ENCODE measurements at regions not wholly inside any gene's neighbourhood (a gene's known extent, or its start where the extent isn't known, plus 50 kb on each side); places are given as distances from the start of the nearest gene placed in this dataset.
"Not testable (repeated sequence)": the region's sequence is repeated elsewhere in the genome, so short reads cannot be mapped to it uniquely, and the experiment has no call there.

DNA sequence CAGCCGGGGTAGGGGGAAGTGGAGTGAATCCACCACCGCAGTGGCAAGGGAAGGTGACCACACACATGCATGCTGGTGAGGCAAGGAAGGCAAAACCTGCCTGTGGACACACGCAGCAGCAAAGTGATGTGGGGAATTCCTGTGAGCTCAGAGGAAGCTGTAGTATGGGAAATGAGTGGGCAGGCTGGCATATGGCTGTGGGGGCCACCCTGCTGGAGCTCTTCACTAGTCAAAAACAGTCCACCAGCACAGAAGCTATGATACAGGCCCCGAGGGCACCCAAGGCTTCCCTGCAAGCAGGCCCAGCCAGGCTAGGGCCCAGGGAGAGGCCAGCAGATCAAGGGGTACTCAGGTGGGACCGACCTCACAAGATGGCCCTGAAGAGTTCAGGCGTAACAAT is 239.1 kb downstream of the CHM start:
- Histone ChIP-seq H3K9ac (ENCODE audit: low read length in 3 of 3) (no peak overlapping the region), H3K9me3 (ENCODE audit: control insufficient read depth in 2 of 3, insufficient read depth in 1 of 3, low read length in 3 of 3) (peaks cover 0 to 2% (median 0%) of the 10 kb centered on the region in 3 donors), H3K27ac (ENCODE audit: low read depth in 2 of 2, low read length in 2 of 2) (no peak overlapping the region), H3K36me3 (ENCODE audit: control insufficient read depth in 2 of 3, insufficient read depth in 3 of 3, low read length in 3 of 3) (no peaks in the 10 kb centered on the region), H3K4me3 (ENCODE audit: low read length in 3 of 3) (no peak overlapping the region), H3K27me3 (ENCODE audit: control insufficient read depth, insufficient read depth, low read length) (no peaks in the 10 kb centered on the region), H3K4me1 (ENCODE audit: control insufficient read depth in 2 of 3, insufficient read depth in 2 of 3, low read depth in 1 of 3, low read length in 3 of 3) (no peaks in the 10 kb centered on the region)
- FAIRE-seq (no peak), DNase-seq (peak in 1 of 5 donors; percentile 29)
- intact Hi-C loops (cut with DNase I) = no loop called here
- TF ChIP-seq, protein P1, sequence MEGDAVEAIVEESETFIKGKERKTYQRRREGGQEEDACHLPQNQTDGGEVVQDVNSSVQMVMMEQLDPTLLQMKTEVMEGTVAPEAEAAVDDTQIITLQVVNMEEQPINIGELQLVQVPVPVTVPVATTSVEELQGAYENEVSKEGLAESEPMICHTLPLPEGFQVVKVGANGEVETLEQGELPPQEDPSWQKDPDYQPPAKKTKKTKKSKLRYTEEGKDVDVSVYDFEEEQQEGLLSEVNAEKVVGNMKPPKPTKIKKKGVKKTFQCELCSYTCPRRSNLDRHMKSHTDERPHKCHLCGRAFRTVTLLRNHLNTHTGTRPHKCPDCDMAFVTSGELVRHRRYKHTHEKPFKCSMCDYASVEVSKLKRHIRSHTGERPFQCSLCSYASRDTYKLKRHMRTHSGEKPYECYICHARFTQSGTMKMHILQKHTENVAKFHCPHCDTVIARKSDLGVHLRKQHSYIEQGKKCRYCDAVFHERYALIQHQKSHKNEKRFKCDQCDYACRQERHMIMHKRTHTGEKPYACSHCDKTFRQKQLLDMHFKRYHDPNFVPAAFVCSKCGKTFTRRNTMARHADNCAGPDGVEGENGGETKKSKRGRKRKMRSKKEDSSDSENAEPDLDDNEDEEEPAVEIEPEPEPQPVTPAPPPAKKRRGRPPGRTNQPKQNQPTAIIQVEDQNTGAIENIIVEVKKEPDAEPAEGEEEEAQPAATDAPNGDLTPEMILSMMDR (IDR thresholded peaks at IDR 0.05; ENCODE audit: borderline replicate concordance, extremely low read depth, insufficient read depth) = no peak

DNA sequence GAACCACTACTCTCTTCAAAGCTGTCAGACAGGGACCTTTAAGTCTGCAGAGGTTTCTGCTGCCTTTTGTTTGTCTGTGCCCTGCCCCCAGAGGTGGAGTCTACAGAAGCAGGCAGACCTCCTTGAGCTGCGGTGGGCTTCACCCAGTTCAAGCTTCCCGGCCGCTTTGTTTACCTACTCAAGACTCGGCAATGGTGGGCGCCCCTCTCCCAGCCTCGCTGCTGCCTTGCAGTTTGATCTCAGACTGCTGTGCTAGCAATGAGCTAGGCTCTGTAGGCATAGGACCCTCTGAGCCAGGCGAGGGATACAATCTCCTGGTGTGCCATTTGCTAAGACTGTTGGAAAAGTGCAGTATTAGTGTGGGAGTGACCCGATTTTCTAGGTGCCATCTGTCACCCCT is 275.0 kb downstream of the CHM start:
- DNase-seq = peak in 1 of 5 donors; percentile 26
- not testable (repeated sequence) for FAIRE-seq

DNA sequence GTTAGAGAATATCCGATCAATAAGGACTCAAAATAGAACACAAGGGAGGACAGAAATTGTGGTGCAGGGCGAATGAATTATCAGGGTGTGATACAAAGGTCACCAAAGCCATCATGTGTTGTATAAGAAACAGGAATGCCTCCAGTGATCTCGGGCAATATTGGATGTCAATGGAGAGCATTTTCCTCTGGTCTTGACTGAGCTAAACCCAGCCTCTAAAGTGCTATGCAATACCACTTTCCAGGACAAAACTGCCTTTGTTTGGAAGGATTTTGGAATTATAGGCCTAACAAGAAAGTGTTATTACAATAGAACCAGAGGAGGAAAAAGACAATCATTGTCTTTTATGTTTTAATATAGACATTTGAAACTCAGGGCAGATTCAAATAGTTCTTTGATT is 281.7 kb downstream of the CHM start:
- TF ChIP-seq, protein P1 (IDR thresholded peaks at IDR 0.05; ENCODE audit: borderline replicate concordance, extremely low read depth, insufficient read depth) = no peak
- DNase-seq (no peak), FAIRE-seq (no peak)
- Histone ChIP-seq H3K36me3 (ENCODE audit: control insufficient read depth in 2 of 3, insufficient read depth in 3 of 3, low read length in 3 of 3) (no peaks in the 10 kb centered on the region), H3K27ac (ENCODE audit: low read depth in 2 of 2, low read length in 2 of 2) (no peak overlapping the region), H3K4me3 (ENCODE audit: low read length in 3 of 3) (no peak overlapping the region), H3K9ac (ENCODE audit: low read length in 3 of 3) (no peak overlapping the region), H3K9me3 (ENCODE audit: control insufficient read depth in 2 of 3, insufficient read depth in 1 of 3, low read length in 3 of 3) (no peaks in the 10 kb centered on the region), H3K27me3 (ENCODE audit: control insufficient read depth, insufficient read depth, low read length) (no peaks in the 10 kb centered on the region), H3K4me1 (ENCODE audit: control insufficient read depth in 2 of 3, insufficient read depth in 2 of 3, low read depth in 1 of 3, low read length in 3 of 3) (no peaks in the 10 kb centered on the region)
- intact Hi-C loops (cut with DNase I) = no loop called here

More for the DNA sequence above, 275.0 kb downstream of the CHM start:
- H3K9me3 ChIP-seq (ENCODE audit: control insufficient read depth in 2 of 3, insufficient read depth in 1 of 3, low read length in 3 of 3); H3K9ac ChIP-seq (ENCODE audit: low read length in 3 of 3); H3K4me1 ChIP-seq (ENCODE audit: control insufficient read depth in 2 of 3, insufficient read depth in 2 of 3, low read depth in 1 of 3, low read length in 3 of 3); H3K27ac ChIP-seq (ENCODE audit: low read depth in 2 of 2, low read length in 2 of 2); intact Hi-C loops (cut with DNase I); H3K36me3 ChIP-seq (ENCODE audit: control insufficient read depth in 2 of 3, insufficient read depth in 3 of 3, low read length in 3 of 3); H3K4me3 ChIP-seq (ENCODE audit: low read length in 3 of 3); H3K27me3 ChIP-seq (ENCODE audit: control insufficient read depth, insufficient read depth, low read length): not testable (repeated sequence)

DNA sequence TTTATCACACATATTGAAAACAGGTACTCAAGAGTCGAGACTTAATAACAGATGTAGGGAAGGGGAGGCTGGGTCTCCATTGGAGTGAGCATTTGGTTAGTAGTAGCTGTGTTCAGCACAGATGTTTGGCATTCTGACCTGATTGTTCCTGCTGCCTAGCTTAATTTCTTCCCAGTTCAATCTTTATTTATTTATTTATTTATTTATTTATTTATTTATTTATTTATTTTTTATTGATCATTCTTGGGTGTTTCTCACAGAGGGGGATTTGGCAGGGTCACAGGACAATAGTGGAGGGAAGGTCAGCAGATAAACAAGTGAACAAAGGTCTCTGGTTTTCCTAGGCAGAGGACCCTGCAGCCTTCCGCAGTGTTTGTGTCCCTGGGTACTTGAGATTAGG is 324.3 kb downstream of the CHM start:
- H3K9ac ChIP-seq (ENCODE audit: low read length in 3 of 3); intact Hi-C loops (cut with DNase I); H3K27ac ChIP-seq (ENCODE audit: low read depth in 2 of 2, low read length in 2 of 2); FAIRE-seq; DNase-seq; H3K36me3 ChIP-seq (ENCODE audit: control insufficient read depth in 2 of 3, insufficient read depth in 3 of 3, low read length in 3 of 3); H3K4me1 ChIP-seq (ENCODE audit: control insufficient read depth in 2 of 3, insufficient read depth in 2 of 3, low read depth in 1 of 3, low read length in 3 of 3); H3K9me3 ChIP-seq (ENCODE audit: control insufficient read depth in 2 of 3, insufficient read depth in 1 of 3, low read length in 3 of 3); H3K4me3 ChIP-seq (ENCODE audit: low read length in 3 of 3); H3K27me3 ChIP-seq (ENCODE audit: control insufficient read depth, insufficient read depth, low read length): not testable (repeated sequence)

DNA sequence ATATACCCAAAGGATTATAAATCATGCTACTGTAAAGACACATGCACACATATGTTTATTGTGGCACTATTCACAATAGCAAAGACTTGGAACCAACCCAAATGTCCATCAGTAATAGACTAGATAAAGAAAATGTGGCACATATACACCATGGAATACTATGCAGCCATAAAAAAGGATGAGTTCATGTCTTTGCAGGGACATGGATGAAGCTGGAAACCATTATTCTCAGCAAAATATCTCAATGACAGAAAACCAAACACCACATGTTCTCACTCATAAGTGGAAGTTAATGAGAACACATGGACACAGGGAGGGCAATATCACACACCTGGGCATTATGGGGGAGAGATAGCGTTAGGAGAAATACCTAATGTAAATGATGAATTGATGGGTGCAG is 323.8 kb upstream of the POF1B start:
- H3K4me1 ChIP-seq (ENCODE audit: control insufficient read depth in 2 of 3, insufficient read depth in 2 of 3, low read depth in 1 of 3, low read length in 3 of 3); DNase-seq; FAIRE-seq; H3K27ac ChIP-seq (ENCODE audit: low read depth in 2 of 2, low read length in 2 of 2); H3K9ac ChIP-seq (ENCODE audit: low read length in 3 of 3); H3K9me3 ChIP-seq (ENCODE audit: control insufficient read depth in 2 of 3, insufficient read depth in 1 of 3, low read length in 3 of 3); H3K4me3 ChIP-seq (ENCODE audit: low read length in 3 of 3); intact Hi-C loops (cut with DNase I); H3K27me3 ChIP-seq (ENCODE audit: control insufficient read depth, insufficient read depth, low read length); H3K36me3 ChIP-seq (ENCODE audit: control insufficient read depth in 2 of 3, insufficient read depth in 3 of 3, low read length in 3 of 3): not testable (repeated sequence)

Measured in kidney (tissue), 13 donors.